ENCODE measurements at regions not wholly inside any gene's neighbourhood (a gene's known extent, or its start where the extent isn't known, plus 50 kb on each side); places are given as distances from the start of the nearest gene placed in this dataset.
"Not testable (repeated sequence)": the region's sequence is repeated elsewhere in the genome, so short reads cannot be mapped to it uniquely, and the experiment has no call there.

DNA sequence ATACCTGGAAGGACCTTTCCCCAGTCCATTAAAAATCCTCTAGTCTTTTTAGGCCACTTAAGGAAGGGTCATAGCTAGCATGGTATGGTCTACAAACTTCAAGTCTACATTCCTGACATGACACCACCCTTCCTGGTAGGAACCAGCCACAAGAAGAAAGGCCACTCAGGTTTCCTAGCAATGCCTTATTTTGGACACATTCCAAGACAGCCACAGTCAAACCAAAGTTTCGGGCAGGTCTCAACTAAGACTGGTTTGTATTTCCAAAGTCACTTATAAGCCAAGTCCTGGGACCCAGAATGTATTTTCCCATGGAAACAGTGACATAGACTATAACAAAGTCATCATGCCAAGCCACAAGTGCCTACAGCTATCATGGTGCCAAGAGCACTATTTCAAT, 50.6 kb upstream of the SLC44A3 start:
- Mint-ChIP-seq H3K27ac (ENCODE audit: low read depth) (no peak overlapping the region), H3K9me3 (no peaks in the 10 kb centered on the region), H3K4me1 (no peaks in the 10 kb centered on the region), H3K27me3 (peaks cover 25% of the 10 kb centered on the region), H3K36me3 (ENCODE audit: insufficient read depth) (no peaks in the 10 kb centered on the region), H3K4me3 (no peak overlapping the region)
- no peak for ATAC-seq (replicated peaks; ENCODE audit: extremely low read depth, poor library complexity, severe bottlenecking)
- DNase-seq (ENCODE audit: low spot score in 2 of 2) = no peak

GRCh38 chr1:94768036-94768435, 52.1 kb upstream of the SLC44A3 start:
- no peak overlapping the region for H3K27ac Mint-ChIP-seq (ENCODE audit: low read depth)
- no peak for DNase-seq (ENCODE audit: low spot score in 2 of 2)
- H3K36me3 Mint-ChIP-seq (ENCODE audit: insufficient read depth) = no peaks in the 10 kb centered on the region
- no peaks in the 10 kb centered on the region for H3K4me1 Mint-ChIP-seq
- no peaks in the 10 kb centered on the region for H3K9me3 Mint-ChIP-seq
- H3K4me3 Mint-ChIP-seq = no peak overlapping the region
- ATAC-seq (replicated peaks; ENCODE audit: extremely low read depth, poor library complexity, severe bottlenecking) = no peak
- peaks cover 11% of the 10 kb centered on the region for H3K27me3 Mint-ChIP-seq

DNA sequence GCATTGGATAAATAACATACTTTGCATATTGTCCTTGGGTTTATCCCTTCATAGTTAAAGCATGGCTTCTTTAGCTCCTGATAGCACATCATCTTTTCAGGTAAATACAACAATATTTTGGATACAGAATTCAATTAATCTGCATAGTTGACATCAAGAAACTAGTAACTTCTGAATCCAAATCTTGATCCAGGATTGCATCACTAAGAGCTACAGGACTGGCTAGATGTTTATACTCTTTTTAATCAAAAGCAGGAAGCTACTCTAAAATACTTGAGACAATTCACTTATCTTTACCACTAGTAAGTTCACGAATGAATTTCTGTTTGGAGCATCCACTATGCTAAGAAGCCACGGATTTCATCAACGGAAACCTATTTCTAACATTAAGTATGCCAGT, 54.2 kb upstream of the SLC44A3 start:
- no peaks in the 10 kb centered on the region for H3K4me1 Mint-ChIP-seq
- H3K36me3 Mint-ChIP-seq (ENCODE audit: insufficient read depth) = no peaks in the 10 kb centered on the region
- ATAC-seq (replicated peaks; ENCODE audit: extremely low read depth, poor library complexity, severe bottlenecking) = no peak
- H3K9me3 Mint-ChIP-seq = no peaks in the 10 kb centered on the region
- peaks cover 14% of the 10 kb centered on the region for H3K27me3 Mint-ChIP-seq
- H3K4me3 Mint-ChIP-seq = no peak overlapping the region
- no peak overlapping the region for H3K27ac Mint-ChIP-seq (ENCODE audit: low read depth)
- DNase-seq (ENCODE audit: low spot score in 2 of 2) = no peak

DNA sequence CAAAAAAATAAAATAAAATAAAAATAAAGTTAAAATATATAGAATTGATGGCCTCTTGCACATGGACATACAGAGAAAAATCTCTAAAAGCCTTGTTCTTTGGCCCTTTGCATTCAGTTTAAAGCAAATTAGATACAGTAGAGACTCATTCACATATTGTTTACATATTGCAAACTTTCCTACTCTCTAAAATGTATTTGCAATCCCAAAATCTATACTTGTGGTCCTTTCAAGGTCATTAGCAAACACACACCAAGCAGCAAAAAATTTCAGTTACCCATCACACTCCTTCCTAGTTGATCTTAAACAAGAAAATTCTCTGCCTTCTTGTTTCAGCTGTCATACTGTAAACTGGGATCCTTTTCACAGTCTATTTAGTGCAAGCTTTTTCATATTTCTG, 61.0 kb upstream of the SLC44A3 start:
- peaks cover 49% of the 10 kb centered on the region for H3K27me3 Mint-ChIP-seq
- H3K9me3 Mint-ChIP-seq = no peaks in the 10 kb centered on the region
- no peak for ATAC-seq (replicated peaks; ENCODE audit: extremely low read depth, poor library complexity, severe bottlenecking)
- no peak for DNase-seq (ENCODE audit: low spot score in 2 of 2)
- H3K27ac Mint-ChIP-seq (ENCODE audit: low read depth) = no peak overlapping the region
- H3K4me1 Mint-ChIP-seq = no peaks in the 10 kb centered on the region
- H3K4me3 Mint-ChIP-seq = no peak overlapping the region
- H3K36me3 Mint-ChIP-seq (ENCODE audit: insufficient read depth) = no peaks in the 10 kb centered on the region

- no peak for DNase-seq (ENCODE audit: low spot score in 2 of 2)
Measured at GRCh38 chr1:94757931-94758330, 62.2 kb upstream of the SLC44A3 start.

GRCh38 chr1:94755675-94756074, 64.5 kb upstream of the SLC44A3 start:
- no peaks in the 10 kb centered on the region for H3K9me3 Mint-ChIP-seq
- no peaks in the 10 kb centered on the region for H3K36me3 Mint-ChIP-seq (ENCODE audit: insufficient read depth)
- no peak overlapping the region for H3K27ac Mint-ChIP-seq (ENCODE audit: low read depth)
- H3K4me3 Mint-ChIP-seq = no peak overlapping the region
- no peak for ATAC-seq (replicated peaks; ENCODE audit: extremely low read depth, poor library complexity, severe bottlenecking)
- peaks cover 36% of the 10 kb centered on the region for H3K27me3 Mint-ChIP-seq
- H3K4me1 Mint-ChIP-seq = no peaks in the 10 kb centered on the region
- DNase-seq (ENCODE audit: low spot score in 2 of 2) = no peak

More at GRCh38 chr1:94757931-94758330, 62.2 kb upstream of the SLC44A3 start:
- no peak for ATAC-seq (replicated peaks; ENCODE audit: extremely low read depth, poor library complexity, severe bottlenecking)
- H3K36me3 Mint-ChIP-seq (ENCODE audit: insufficient read depth) = no peaks in the 10 kb centered on the region
- H3K27ac Mint-ChIP-seq (ENCODE audit: low read depth) = no peak overlapping the region
- H3K9me3 Mint-ChIP-seq = no peaks in the 10 kb centered on the region
- no peaks in the 10 kb centered on the region for H3K4me1 Mint-ChIP-seq
- no peak overlapping the region for H3K4me3 Mint-ChIP-seq
- peaks cover 51% of the 10 kb centered on the region for H3K27me3 Mint-ChIP-seq

- not testable (repeated sequence) for H3K4me1 Mint-ChIP-seq; H3K36me3 Mint-ChIP-seq (ENCODE audit: insufficient read depth); H3K27ac Mint-ChIP-seq (ENCODE audit: low read depth); DNase-seq (ENCODE audit: low spot score in 2 of 2); ATAC-seq (replicated peaks; ENCODE audit: extremely low read depth, poor library complexity, severe bottlenecking); H3K9me3 Mint-ChIP-seq; H3K4me3 Mint-ChIP-seq
- peaks cover 34% of the 10 kb centered on the region for H3K27me3 Mint-ChIP-seq
Measured at GRCh38 chr1:94755016-94755415, 65.1 kb upstream of the SLC44A3 start.

GRCh38 chr1:94754570-94754969, 65.6 kb upstream of the SLC44A3 start:
- H3K4me1 Mint-ChIP-seq = no peaks in the 10 kb centered on the region
- no peak overlapping the region for H3K27ac Mint-ChIP-seq (ENCODE audit: low read depth)
- no peak for DNase-seq (ENCODE audit: low spot score in 2 of 2)
- peaks cover 5% of the 10 kb centered on the region for H3K9me3 Mint-ChIP-seq
- peaks cover 30% of the 10 kb centered on the region for H3K27me3 Mint-ChIP-seq
- H3K36me3 Mint-ChIP-seq (ENCODE audit: insufficient read depth) = no peaks in the 10 kb centered on the region
- ATAC-seq (replicated peaks; ENCODE audit: extremely low read depth, poor library complexity, severe bottlenecking) = no peak
- no peak overlapping the region for H3K4me3 Mint-ChIP-seq

- Mint-ChIP-seq H3K4me1 (no peaks in the 10 kb centered on the region), H3K27ac (ENCODE audit: low read depth) (no peak overlapping the region), H3K4me3 (no peak overlapping the region), H3K36me3 (ENCODE audit: insufficient read depth) (no peaks in the 10 kb centered on the region), H3K9me3 (peaks cover 8% of the 10 kb centered on the region), H3K27me3 (peaks cover 25% of the 10 kb centered on the region)
- DNase-seq (ENCODE audit: low spot score in 2 of 2) (no peak), ATAC-seq (replicated peaks; ENCODE audit: extremely low read depth, poor library complexity, severe bottlenecking) (no peak)
Measured at GRCh38 chr1:94754095-94754494, 66.1 kb upstream of the SLC44A3 start.

GRCh38 chr1:94753171-94753972, 66.8 kb upstream of the SLC44A3 start:
- DNase-seq (ENCODE audit: low spot score in 2 of 2) (no peak), ATAC-seq (replicated peaks; ENCODE audit: extremely low read depth, poor library complexity, severe bottlenecking) (no peak)
- no peak overlapping the region for H3K27ac Mint-ChIP-seq (ENCODE audit: low read depth)
- H3K27me3 Mint-ChIP-seq = peaks cover 25% of the 10 kb centered on the region
- H3K4me1 Mint-ChIP-seq = no peaks in the 10 kb centered on the region
- H3K4me3 Mint-ChIP-seq = no peak overlapping the region
- peaks cover 11% of the 10 kb centered on the region for H3K9me3 Mint-ChIP-seq
- H3K36me3 Mint-ChIP-seq (ENCODE audit: insufficient read depth) = no peaks in the 10 kb centered on the region

- H3K27ac Mint-ChIP-seq (ENCODE audit: low read depth) = not testable (repeated sequence)
Measured at GRCh38 chr1:94751483-94751882, 68.7 kb upstream of the SLC44A3 start.

DNA sequence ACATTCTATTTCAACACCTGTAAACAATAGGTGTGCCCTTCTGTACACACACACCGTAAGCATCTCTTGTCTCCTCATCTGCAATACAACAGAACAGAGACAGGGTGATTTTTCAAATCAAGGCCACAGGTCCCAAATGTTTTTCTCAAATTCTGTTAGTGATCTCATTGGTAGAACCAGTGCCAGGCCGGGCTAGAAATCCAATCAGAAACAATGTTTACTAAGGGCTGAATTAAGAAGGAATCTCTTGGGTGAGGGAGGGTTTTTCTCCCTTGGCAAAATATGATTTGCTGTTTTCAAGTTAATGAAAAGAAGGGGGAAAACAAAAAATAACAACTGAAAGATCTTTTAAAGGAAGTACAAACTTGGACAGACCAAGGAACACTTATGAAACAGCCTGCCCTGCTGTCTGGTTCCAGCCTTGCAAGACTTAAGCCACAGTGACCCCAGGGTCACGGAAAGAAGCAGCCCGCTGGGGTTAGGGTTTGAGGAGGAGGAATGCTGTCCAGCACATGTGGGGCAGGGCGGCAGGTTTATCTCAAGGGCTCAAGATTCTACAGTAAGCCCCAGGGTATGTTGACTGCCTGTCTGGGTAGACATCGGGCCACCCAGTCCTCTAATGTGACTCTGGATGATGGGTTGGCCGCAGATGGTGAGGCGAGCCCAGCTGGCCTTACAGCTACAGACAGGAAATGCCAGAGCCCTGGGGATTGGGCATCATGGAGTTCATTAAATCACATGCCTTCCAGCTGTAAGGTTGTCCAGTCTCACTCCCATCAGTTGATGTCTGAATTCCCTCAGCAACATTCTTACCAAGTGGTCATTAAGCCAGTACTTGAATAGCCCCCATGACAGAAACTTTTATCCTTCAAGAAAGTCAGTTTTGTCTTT, 73.3 kb upstream of the SLC44A3 start:
- Mint-ChIP-seq H3K9me3 (peaks cover 11% of the 10 kb centered on the region), H3K4me1 (no peaks in the 10 kb centered on the region), H3K27ac (ENCODE audit: low read depth) (no peak overlapping the region), H3K36me3 (ENCODE audit: insufficient read depth) (no peaks in the 10 kb centered on the region), H3K4me3 (no peak overlapping the region), H3K27me3 (peaks cover 12% of the 10 kb centered on the region)
- no peak for DNase-seq (ENCODE audit: low spot score in 2 of 2)
- ATAC-seq (replicated peaks; ENCODE audit: extremely low read depth, poor library complexity, severe bottlenecking) = no peak

More at GRCh38 chr1:94751483-94751882, 68.7 kb upstream of the SLC44A3 start:
- not testable (repeated sequence) for H3K36me3 Mint-ChIP-seq (ENCODE audit: insufficient read depth); H3K4me1 Mint-ChIP-seq; H3K4me3 Mint-ChIP-seq; DNase-seq (ENCODE audit: low spot score in 2 of 2); ATAC-seq (replicated peaks; ENCODE audit: extremely low read depth, poor library complexity, severe bottlenecking)
- Mint-ChIP-seq H3K9me3 (peaks cover 11% of the 10 kb centered on the region), H3K27me3 (peaks cover 25% of the 10 kb centered on the region)

- no peak for ATAC-seq (replicated peaks; ENCODE audit: extremely low read depth, poor library complexity, severe bottlenecking)
- peaks cover 12% of the 10 kb centered on the region for H3K27me3 Mint-ChIP-seq
- no peak for DNase-seq (ENCODE audit: low spot score in 2 of 2)
- no peaks in the 10 kb centered on the region for H3K36me3 Mint-ChIP-seq (ENCODE audit: insufficient read depth)
- H3K4me1 Mint-ChIP-seq = no peaks in the 10 kb centered on the region
- H3K27ac Mint-ChIP-seq (ENCODE audit: low read depth) = no peak overlapping the region
- no peak overlapping the region for H3K4me3 Mint-ChIP-seq
- H3K9me3 Mint-ChIP-seq = peaks cover 11% of the 10 kb centered on the region
Measured at GRCh38 chr1:94745742-94746141, 74.4 kb upstream of the SLC44A3 start.

Measured in central memory CD8-positive, alpha-beta T cell (primary cell).